ENCODE measurements at regions not wholly inside any gene's neighbourhood (a gene's known extent, or its start where the extent isn't known, plus 50 kb on each side); places are given as distances from the start of the nearest gene placed in this dataset.

DNA sequence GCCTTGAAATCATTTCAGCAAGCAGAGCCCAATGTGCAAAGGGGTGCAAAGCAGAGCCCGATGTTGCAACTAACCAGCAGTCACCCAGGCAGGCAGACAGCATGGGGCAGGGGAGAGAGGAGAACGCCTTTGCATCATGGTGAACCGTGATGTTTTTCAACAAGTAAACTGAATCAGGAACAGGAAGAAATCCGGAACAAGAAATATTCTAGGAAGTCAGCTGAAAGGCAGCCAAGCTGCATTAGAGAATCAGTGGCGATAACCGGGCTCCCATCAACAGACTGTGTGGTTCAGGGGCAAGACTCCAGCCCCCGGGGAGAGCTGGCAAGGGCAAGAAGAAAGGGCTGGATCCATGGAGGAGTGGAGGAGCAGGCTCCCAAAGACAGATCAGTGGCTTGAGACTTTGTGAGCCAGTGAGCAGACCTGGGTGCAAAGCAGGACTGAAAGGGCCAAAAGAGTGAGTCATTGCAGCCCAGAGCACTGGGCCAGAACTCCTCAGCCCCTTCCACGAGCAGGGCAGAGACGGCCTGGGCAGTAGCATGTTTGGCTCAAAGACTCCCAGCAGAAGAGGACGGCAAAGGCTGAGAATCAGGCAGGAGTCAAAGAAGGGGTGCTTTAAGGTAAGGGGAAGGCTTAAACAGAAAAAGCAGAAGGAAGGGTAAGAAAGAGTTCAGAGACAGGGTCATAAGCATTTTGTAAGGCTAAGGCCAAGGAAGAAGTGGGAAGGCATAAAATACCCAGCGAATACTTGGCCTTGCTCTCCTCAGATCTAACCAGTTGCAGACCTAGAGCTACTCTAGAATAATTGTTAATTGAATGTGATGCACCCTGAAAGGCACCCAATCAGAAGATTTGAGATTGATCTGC is 155.0 kb downstream of the SETD4 start:
- in situ Hi-C loops (cut with HindIII; ENCODE audit: low sequenced_read_pairs), result no loop called here

DNA sequence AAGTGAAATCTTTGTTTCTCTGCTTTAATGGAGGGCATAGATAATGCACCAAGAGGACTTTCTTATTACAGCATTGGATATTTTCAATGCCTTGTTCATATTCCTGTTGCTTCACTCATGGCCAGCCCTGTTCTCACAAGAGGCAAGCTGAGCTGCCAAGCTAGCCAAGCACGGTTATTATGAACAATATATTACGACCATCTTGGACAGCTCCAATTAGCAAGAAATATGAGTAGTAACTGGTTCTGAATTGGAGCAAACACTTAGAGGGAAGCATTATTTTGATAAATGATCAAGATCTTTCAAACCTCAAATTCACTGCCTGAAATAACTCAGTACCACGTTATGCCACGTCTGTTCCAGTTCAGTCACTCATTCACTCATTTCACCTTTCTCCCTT is 159.8 kb downstream of the SETD4 start:
- in situ Hi-C loops (cut with HindIII; ENCODE audit: low sequenced_read_pairs), result no loop called here

DNA sequence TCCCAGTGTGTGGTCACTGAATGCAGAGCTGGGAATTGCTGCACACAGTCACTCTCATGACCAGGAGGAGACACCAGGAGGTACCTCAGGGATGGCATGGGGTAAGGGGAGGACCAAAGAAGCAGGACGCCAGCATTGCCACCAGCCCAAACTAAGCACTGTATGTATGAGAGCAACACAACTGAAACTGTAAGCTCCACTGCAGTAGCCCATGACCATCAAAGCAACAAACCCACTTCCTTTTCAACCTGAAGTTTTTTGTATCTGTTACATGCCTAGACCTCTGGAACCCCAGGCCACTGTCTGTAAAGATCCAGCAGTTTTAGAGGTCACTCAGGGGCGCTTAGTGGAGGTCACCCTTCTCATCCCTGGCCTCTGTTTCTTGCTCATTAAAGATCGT is 164.3 kb downstream of the SETD4 start:
- in situ Hi-C loops (cut with HindIII; ENCODE audit: low sequenced_read_pairs), result no loop called here

DNA sequence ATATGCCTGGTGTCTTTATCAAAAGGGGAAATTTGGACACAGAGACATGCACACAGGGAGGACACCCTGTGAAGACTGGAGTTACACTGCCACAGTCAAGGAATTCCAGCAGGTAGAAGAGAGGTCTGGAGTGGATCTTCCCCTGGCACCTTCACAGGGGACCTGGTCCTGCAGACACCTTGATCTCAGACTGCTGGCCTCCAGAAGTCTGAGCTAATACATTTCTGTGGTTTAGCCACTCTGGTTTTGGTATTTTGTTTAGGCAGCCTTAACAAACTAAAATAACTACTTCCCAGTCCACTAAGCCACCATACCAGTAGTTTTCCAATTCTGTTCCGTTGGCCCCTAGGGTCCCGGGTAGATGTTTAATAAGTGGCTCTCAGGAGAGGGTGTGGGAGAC is 164.7 kb downstream of the SETD4 start:
- in situ Hi-C loops (cut with HindIII; ENCODE audit: low sequenced_read_pairs), result no loop called here

DNA sequence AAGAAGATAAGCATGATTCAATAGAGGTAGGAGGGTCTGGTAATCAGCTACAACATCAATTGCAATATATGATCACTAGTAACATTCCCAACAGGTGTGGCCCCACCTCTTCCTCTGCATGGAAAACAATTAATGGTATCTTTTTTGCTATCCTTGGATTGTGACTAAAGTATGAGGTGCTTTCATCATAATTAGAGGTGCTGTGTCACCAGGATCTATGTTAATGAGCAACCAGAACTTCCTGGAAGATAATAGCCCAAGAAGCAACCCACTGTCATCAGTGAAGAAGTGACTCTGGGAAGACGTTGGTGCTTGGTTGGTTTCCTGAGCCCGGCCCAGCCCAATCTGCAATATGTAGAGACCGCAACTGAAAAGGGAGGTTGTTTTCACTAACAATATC is 167.2 kb downstream of the SETD4 start:
- in situ Hi-C loops (cut with HindIII; ENCODE audit: low sequenced_read_pairs), result no loop called here

DNA sequence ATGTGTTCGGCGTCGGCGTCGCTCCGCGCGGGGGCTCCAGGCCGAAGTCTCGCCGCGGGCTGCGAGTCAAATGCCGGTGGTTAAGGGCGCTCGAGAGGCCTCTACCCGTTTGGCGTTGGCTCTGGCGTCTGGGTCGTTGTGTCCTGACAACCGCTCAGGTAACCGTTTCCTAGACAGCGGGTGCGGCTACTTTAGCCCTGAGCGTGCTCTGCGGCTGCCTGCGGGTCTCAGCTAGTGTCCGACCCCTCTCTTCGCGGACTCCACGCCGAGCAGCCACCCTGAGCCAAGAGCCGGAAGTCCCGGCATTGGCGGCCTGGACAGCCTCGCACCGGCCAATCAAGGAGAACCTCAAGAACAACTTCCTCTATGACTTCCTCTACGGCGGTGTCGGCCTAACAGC is 173.4 kb downstream of the SETD4 start:
- in situ Hi-C loops (cut with HindIII; ENCODE audit: low sequenced_read_pairs), result no loop called here

DNA sequence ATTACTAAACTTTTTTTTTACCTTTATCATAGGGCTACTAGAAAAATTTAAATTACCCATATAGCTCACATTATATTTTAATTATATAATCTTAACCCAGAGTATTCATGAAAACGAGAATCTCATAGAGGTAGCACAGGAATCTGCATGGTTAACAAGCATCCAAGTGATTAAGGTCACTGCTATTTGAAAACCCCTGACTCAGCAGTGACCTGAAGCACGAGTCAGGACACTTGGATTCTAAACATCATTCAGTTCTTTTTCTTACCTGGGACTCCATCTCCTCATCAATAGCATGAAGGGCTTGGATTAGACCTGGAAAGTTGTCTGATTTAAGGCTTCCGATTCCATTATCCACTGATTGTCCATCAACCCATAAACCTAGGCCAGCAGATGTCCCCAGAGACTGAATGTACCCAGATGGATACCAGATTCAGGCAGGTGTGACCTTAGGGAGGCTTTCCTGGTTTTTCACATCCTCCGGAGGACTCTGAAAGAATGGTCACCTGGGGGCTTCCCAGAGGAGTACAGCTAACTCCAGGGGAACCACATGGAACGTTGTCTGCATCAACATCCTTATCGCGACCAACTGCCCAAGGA is 174.3 kb downstream of the SETD4 start:
- in situ Hi-C loops (cut with HindIII; ENCODE audit: low sequenced_read_pairs), result no loop called here

DNA sequence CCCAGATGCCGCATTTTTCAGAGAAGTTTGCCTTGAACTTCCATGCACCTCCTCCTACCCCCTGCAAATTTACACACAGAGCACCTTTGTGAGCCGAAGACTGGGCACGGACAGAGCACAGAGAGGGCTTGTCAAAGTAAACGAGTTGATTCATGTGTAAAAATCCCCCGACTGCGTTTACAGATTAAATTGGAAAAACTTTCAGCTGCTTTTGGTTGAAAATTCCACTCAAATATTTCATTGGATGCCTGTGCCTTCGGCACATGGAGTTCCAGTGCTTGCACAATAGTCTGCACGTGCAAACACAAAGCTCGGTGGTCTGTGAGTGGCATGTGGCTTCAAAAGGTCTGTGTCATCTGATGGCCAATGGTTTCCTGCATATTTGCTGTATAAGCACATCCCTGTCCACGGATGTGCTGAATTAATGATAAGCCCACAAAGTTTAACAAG is 177.5 kb downstream of the SETD4 start:
- in situ Hi-C loops (cut with HindIII; ENCODE audit: low sequenced_read_pairs), result no loop called here

DNA sequence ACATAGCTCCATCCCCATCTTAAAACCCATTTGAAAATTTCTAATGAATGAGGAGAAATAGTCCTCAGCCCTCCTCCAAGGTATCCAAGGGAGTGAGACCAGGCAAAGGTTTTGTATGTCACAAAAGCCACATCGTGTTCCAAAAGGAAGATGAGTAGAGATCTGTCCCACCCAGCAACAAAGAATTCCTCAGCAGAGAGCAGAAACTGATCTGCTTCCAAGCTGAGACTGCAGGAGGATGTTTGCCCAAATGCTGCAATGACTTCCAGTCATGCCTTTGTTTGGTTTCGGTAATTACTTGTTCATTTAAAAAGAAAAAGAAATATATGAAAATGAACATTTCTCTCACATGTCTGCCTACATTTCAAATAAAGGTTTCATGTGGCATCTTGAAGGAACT is 186.9 kb downstream of the SETD4 start:
- in situ Hi-C loops (cut with HindIII; ENCODE audit: low sequenced_read_pairs), result loop anchor here (5.0 kb wide), 1 partner anchor 79 kb away; no protein-coding TSS in a partner anchor

DNA sequence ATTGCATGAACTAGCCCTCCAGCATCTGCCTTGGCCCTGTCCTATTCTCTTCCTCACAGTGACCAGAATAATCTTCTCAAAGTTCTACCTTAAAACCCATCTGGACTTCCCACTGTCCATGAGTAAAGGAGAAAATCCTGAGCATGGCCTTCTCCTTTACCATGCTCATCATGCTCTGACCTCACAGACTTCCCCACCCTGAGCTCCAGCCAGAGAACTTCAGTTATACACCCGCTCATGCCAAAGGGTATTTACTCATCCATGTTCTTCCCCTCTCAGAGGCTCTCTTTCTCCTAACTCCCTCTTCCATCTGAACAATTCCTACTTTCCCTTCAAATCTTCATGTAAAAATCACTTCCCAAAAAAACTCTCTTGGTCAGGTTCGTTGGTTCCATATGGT is 188.4 kb downstream of the SETD4 start:
- in situ Hi-C loops (cut with HindIII; ENCODE audit: low sequenced_read_pairs), result loop anchor here (5.0 kb wide), 1 partner anchor 80 kb away; no protein-coding TSS in a partner anchor

DNA sequence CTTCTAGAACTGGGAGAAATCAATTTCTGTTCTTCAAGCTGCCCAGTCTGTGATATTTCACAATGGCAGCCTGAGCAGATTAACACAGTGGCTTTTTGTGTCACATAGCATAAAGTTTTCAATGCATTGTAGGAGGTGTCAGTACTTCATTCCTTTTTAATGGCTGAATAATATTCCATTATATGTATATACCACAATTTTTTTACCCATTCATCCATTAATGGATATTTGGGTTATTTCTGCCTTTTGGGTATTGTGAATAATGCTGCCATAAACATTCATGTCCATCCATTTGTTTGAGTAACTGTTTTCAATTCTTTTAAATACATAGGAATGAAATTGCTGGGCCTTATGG is 191.5 kb downstream of the SETD4 start:
- in situ Hi-C loops (cut with HindIII; ENCODE audit: low sequenced_read_pairs), result no loop called here

DNA sequence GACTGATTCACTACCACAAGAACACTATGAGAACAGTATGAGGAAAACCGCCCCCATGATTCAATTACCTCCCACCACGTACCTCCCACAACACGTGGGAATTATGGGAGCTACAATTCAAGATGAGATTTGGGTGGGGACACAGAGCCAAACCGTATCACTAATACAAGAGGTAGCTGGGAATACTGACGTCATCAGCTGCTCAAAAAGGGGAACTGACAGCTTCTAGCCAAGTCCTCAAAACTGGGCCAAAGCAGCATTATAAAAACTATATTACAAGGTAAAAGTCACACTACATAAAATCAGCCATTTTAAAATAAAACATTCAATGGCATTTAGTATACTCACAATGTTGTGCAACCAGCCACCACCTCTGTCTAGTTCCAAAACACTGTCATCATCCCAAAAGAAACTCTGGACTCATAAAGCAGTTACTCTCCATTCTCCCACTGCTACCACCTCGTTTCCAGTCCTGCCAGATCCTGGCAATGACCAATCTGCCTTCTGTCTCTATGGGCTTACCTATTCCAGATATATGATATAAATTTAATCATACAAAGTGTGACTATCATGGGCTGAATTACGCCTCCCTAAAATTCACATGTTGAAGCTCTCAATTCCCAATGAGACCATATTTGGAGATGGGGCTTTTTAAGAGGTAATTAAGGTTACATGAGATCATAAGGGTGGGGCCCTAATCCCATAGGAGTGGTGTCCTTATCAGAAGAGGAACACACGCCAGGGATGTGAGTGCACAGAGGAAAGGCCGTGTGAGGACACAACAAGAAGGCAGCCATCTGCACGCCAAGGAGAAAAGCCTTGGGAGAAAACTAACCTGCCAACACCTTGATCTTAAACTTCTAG is 192.1 kb downstream of the SETD4 start:
- in situ Hi-C loops (cut with HindIII; ENCODE audit: low sequenced_read_pairs), result no loop called here

DNA sequence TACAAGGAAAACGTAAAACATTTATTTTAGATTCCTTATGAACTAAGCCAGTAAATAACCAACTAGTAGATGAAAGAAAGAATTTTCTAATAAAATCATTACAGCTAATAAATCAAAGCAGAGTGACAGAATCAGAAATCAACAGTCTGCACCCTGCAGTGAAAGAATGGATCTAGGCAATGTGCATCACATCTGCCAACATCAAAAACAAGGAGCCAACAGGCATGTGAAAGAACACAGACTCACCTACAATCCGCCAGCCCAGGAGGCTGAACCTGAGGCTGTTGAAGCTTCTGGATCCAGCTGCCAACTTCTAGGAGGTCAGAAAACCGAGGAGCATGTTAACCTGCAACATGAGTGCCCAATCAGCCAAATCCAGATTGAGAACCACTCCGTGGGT is 196.3 kb downstream of the SETD4 start:
- in situ Hi-C loops (cut with HindIII; ENCODE audit: low sequenced_read_pairs), result no loop called here

DNA sequence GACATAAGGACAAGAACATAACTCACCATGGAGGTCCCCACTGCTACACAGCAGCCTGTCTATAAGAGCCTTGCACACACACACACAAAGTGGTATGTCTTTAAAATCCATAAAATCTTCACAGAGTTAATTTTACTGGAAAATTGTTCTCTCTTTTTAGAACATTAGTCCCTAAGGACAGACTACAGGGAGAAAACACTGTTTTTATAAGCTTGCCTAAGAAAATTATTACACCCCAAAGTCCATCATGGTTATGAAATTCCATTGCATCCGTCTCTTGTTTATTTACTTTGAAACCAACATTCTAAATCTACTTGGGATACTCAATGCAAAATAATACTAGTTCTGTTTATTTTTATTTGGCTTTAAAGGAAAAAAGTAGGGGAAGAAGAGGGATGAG is 197.4 kb downstream of the SETD4 start:
- in situ Hi-C loops (cut with HindIII; ENCODE audit: low sequenced_read_pairs), result no loop called here

DNA sequence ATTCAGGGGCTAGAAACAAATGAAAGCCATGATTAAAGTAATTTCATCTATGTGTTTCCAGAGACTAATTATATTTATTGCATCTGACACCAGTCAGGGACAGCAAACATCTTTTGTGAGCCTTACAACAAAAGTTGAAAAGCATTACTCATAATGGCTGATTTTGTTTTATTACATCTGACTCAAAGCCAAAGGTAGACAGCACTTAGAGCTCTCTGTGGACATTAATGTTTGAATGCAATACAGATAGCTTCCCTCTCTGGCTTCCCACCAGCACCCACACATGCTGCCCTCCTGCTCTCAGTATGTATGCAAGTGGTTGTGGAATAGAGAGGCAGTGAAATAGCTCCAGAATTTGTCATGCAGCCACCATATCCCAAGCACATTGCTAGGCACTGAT is 198.7 kb downstream of the SETD4 start:
- in situ Hi-C loops (cut with HindIII; ENCODE audit: low sequenced_read_pairs), result no loop called here

DNA sequence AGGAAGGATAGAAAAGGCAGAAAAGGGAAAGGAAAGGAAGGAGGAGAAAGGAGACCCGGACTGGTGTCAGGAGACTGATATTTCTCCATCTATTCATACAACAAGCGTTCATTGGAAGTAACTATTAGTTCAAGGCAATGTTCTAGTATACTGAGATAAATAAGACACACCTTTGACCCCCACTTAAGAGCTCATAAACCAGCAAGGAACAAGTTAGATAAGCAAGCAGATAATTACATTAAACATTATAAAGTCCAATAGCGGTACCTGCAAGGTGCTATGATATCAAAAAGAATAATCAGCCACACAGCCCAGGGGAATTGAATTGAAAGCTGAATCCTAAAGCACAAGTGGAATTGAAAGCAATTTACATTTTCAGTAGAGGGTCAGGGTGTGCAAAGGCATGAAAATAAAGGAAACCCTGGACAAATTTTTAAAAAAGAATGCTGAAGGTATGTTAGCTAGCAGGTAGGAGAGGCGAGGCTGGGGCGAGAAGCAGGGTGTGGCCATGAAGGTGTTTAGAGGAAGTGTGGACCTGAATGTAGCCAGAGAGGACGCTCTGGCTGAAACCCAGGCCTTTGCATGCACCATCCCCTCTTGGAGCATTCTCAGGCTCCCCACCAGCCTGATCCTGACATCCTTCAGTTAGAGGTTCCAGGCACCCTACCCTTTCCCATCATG is 200.0 kb downstream of the SETD4 start:
- in situ Hi-C loops (cut with HindIII; ENCODE audit: low sequenced_read_pairs), result no loop called here

DNA sequence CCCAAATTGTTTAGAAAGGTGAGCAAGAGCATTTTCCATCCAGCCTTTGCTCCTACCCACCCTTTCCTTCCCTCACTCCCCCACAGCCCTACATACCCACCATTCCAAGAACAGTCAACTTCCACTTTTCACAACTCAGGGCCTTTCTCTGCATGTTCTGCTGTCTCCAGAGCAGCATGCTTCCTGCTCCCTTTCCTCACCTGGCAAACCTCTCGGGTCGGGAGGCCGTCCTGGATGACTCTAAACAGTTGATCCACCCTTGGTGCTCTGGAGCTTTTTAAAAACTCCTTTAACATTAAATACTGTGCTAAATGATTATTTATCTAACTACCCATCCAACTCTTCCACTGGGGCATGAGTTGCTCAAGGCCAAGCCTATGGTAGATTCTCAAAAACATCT is 200.6 kb downstream of the SETD4 start:
- in situ Hi-C loops (cut with HindIII; ENCODE audit: low sequenced_read_pairs), result no loop called here

DNA sequence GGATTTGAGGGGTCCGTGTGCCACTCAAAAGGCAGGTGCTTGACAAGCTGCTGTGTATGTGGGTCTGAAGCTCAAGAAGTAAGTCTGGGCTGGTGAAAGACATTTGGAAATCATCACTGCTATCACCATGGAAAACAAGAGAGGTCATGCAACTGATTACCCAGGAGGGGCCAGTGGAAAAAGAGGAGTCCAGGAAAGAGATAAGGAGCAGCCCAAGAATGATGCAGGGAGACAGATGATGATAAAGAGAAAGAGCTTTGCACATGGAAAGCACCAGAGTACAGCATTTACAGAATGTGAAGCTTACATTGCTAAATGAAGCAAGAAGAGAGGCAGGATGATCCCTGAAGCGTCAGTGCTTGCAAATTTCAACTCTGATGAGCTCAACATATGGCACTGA is 203.2 kb downstream of the SETD4 start:
- in situ Hi-C loops (cut with HindIII; ENCODE audit: low sequenced_read_pairs), result no loop called here

DNA sequence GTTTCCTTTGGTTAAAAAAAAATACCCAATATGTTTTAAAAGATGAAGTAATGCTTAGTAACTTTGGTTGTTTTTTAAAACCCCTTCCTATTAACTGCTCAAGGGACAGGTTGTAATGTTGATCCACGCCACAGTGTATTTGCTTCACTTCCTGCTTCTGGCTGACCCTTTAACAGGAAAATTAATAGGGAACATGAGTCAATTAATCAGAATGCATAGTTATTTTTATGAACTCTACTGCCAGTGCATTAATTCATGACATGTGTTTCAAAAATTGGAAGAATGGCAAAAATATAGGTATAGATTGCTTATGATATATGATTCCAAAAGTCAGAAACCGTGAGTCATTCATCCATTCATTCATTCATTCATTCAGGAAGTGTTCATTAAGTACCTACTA is 204.8 kb downstream of the SETD4 start:
- in situ Hi-C loops (cut with HindIII; ENCODE audit: low sequenced_read_pairs), result no loop called here

DNA sequence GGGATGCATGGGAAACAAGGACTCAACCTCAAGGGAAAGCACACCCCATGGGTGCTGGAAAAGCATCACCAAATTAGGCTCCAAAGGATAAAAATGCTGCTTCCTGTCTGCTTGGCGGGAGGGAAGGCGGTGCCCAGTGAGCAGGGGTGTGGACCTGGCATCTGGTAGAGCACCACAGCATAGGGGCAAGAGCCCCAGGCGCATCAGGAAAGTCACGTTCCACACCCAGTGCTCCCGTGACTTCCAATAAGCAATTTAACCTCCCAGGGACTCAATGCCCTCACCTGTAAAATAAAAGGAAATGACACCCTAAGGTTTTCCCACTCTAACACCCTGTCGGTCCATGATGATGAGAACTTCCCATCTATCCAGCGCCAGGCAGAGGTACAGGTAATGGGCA is 206.0 kb downstream of the SETD4 start:
- in situ Hi-C loops (cut with HindIII; ENCODE audit: low sequenced_read_pairs), result no loop called here
